Activated CD8-positive, alpha-beta memory T cell treated with anti-CD3 and anti-CD28 coated beads, Interleukin-2, amount 10 ng/mL, durations not matched to agents 7 days and 5 days (primary cell): ENCODE measurements at regions not wholly inside any gene's neighbourhood (a gene's known extent, or its start where the extent isn't known, plus 50 kb on each side); places are given as distances from the start of the nearest gene placed in this dataset.
"Not testable (repeated sequence)": the region's sequence is repeated elsewhere in the genome, so short reads cannot be mapped to it uniquely, and the experiment has no call there.

Experiments used
- ATAC-seq: fragments of 150-1000 bp; cut with Tn5 transposase; one replicate; pipeline ENCODE4 v1.10.0; 2021; ENCODE audit warnings: moderate library complexity
- CTCF ChIA-PET: fragments of 350-600 bp; sonication (Branson Sonifier 250); formaldehyde crosslinking; loops from one replicate; lab custom pipeline; 2021; ENCODE audit warnings: antibody characterized with exemption; lab: Charles Lee
- DNase-seq: peaks from one replicate; pipeline ENCODE4 v3.0.0-alpha.2; 2020
- H3K27ac Mint-ChIP-seq: one replicate; pipeline ENCODE4 v1.8.0; 2021; ENCODE audit warnings: mild to moderate bottlenecking, mixed read lengths
- H3K27me3 Mint-ChIP-seq: one replicate; pipeline ENCODE4 v1.8.0; 2021; ENCODE audit warnings: mixed read lengths
- H3K36me3 Mint-ChIP-seq: one replicate; pipeline ENCODE4 v1.8.0; 2021; ENCODE audit warnings: mild to moderate bottlenecking, mixed read lengths
- H3K4me1 Mint-ChIP-seq: one replicate; pipeline ENCODE4 v1.8.0; 2021; ENCODE audit warnings: mixed read lengths
- H3K4me3 Mint-ChIP-seq: one replicate; pipeline ENCODE4 v1.8.0; 2021; ENCODE audit warnings: mild to moderate bottlenecking, moderate library complexity, mixed read lengths
- H3K9me3 Mint-ChIP-seq: one replicate; pipeline ENCODE4 v1.8.0; 2022; ENCODE audit warnings: low read depth, mixed read lengths

DNA sequence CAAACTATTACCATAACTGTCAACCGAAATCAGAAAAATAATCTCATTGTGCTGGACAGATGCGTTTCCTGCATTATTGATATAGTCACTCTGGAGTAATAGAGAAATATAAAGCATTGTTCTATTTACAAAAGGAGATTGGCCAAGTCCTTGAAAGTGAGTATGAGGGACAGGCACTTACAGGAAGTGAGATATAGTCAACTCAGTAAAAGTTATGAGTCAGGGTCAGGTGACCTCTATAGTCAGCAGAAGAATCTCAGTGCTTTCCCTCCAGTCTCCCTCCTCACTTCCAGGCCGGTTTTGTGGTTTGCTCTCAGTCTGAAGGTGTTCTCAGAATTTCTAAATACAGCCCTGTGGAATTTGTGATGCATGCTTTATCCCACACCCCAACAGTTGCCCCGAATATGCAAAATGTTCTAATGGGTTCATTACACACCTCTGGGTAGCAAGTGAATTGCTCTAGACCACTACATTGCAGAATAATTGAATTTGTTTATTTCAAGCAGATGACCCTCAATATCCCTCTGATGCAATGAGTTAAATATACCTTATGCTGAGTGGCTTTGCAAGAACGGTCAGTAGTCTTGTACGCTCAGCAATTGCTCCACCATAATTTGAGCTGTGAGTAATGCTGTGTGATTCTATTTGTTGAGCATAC lies 787.7 kb downstream of the MCTP2 start:
- Mint-ChIP-seq H3K36me3 (no peaks in the 10 kb centered on the region), H3K4me3 (no peak overlapping the region), H3K4me1 (peaks cover 2% of the 10 kb centered on the region), H3K27me3 (no peaks in the 10 kb centered on the region), H3K9me3 (no peaks in the 10 kb centered on the region), H3K27ac (no peak overlapping the region)
- no peak for DNase-seq
- no peak for ATAC-seq
- CTCF ChIA-PET: no interaction called here

DNA sequence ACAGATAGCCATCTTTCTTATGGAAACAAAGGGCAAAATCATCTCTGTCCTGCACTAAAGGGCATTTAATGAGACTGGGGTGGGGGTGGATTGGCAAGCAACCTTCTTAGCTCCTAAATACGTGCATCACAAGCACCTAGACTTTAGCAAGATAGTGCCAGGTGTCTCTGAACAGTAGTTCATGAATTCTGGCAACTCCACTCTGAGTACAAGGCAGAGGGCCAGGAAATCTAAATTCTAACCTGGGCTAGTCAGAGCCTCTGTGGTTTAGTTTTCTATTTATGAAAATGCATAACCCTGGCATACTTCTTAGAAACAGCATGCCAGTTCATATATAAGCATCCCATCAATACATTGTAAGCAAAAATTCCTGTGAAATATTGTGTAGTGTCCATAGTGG lies 788.5 kb downstream of the MCTP2 start:
- DNase-seq: no peak
- H3K4me3 Mint-ChIP-seq: no peak overlapping the region
- CTCF ChIA-PET: no interaction called here
- H3K27me3 Mint-ChIP-seq: no peaks in the 10 kb centered on the region
- H3K4me1 Mint-ChIP-seq: peaks cover 2% of the 10 kb centered on the region
- no peaks in the 10 kb centered on the region for H3K36me3 Mint-ChIP-seq
- no peaks in the 10 kb centered on the region for H3K9me3 Mint-ChIP-seq
- no peak for ATAC-seq
- H3K27ac Mint-ChIP-seq: no peak overlapping the region

DNA sequence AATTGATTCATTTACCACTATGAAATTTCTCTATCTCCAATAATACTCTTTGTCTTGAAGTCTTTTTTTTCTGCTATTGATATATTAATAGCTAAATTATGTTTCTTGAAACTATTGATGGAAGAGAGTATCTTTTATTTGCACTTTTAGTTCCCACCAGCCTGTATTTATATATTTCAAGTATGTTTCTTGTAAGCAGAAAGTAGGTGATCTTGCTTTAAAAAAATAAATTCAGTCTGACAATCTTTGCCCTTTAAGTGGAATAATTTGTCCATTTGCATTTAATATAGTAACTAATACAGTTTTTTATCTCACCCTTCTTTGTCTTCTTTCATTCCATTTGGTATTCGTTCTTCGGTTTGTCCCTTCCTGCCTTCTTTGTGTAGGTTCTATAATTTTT lies 790.5 kb downstream of the MCTP2 start:
- Mint-ChIP-seq H3K36me3 (no peaks in the 10 kb centered on the region), H3K27ac (no peak overlapping the region), H3K4me1 (peaks cover 2% of the 10 kb centered on the region), H3K27me3 (no peaks in the 10 kb centered on the region), H3K4me3 (no peak overlapping the region), H3K9me3 (no peaks in the 10 kb centered on the region)
- CTCF ChIA-PET: interaction anchor here (0.6 kb wide), 1 partner anchor 17 kb away, joined by 3 read pairs; no protein-coding TSS in a partner anchor
- ATAC-seq (no peak), DNase-seq (no peak)

DNA sequence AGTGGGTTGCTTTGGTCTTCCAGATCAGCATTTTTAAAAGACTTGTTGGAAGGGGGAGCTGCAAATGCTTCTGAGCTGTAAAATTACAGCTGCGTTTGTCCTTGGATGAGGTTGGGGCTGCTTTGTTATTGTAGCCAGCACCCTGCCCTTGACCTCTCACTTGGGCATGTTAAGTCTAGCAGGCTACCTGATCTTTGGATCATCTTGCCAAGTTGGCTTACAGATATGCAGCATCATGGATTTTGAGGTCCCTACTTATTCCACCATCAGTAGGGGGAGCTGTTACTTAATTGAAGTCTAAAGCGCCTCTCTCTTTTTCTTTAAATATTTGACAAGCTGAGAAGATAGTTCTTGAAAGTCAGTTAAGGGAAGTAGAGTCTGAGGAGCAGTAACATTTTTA lies 793.0 kb downstream of the MCTP2 start:
- no peaks in the 10 kb centered on the region for H3K9me3 Mint-ChIP-seq
- no peak overlapping the region for H3K4me3 Mint-ChIP-seq
- H3K36me3 Mint-ChIP-seq: no peaks in the 10 kb centered on the region
- H3K27ac Mint-ChIP-seq: no peak overlapping the region
- H3K4me1 Mint-ChIP-seq: no peaks in the 10 kb centered on the region
- DNase-seq: no peak
- CTCF ChIA-PET: no interaction called here
- no peaks in the 10 kb centered on the region for H3K27me3 Mint-ChIP-seq
- no peak for ATAC-seq

DNA sequence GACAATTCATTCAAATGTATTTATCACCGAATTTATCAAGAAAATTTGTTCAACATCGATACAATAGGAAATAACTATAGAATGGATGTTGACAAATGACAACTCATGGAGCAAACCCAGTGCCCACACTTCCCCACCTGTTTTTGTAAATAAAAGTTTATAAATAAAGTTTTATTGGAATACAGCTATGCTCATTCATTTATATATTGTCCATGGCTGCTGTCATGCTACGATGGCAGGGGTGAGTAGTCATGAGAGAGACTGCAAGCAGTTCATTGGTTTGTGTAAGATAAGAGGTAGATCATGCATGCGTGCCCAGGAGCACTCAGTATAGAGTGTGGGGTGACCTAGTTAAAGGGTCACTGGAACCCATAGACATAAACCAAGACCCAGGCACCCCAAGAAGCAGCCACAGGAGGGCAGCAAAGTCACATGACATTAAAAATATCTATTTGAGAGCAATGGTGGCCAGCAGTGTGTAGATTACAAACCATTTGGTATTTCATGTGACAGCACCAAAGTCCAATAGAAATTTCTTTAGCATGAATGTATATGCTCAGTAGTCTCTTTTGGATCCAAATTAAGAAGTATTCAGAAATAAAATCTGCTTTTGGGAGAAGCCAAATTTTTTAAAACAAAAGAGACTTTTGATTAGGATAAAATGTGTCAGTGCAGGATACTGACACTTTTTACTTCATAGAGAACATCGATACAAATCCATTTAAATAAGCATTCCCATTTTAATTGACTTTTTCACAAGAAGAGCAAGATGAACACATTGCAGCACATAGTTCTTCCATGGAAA lies 794.8 kb downstream of the MCTP2 start:
- H3K4me1 Mint-ChIP-seq: no peaks in the 10 kb centered on the region
- ATAC-seq (no peak), DNase-seq (peak; percentile 41)
- no peaks in the 10 kb centered on the region for H3K27me3 Mint-ChIP-seq
- no peaks in the 10 kb centered on the region for H3K36me3 Mint-ChIP-seq
- H3K9me3 Mint-ChIP-seq: no peaks in the 10 kb centered on the region
- H3K4me3 Mint-ChIP-seq: no peak overlapping the region
- CTCF ChIA-PET: interaction anchor here (0.7 kb wide), 1 partner anchor 278 kb away, joined by 4 read pairs; no protein-coding TSS in a partner anchor
- no peak overlapping the region for H3K27ac Mint-ChIP-seq

DNA sequence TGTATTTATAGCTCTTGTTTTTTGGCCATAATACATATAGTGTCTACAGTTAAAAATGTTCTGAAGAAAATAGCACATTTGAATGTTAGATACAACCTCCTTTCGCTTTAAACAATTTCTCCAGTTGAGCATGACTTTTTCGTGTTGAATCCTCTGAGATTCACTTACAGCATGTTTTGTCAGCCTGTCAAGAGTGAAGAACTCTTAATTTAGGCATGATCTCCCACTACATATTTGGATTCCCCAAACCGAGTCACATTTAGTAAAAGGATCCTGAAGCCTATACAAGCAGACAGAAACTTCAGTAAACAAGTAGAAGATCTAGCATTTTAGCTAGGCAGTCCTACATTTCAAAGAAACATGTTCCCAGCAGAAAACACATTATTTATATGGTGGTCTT lies 796.6 kb downstream of the MCTP2 start:
- H3K27me3 Mint-ChIP-seq: no peaks in the 10 kb centered on the region
- H3K4me3 Mint-ChIP-seq: no peak overlapping the region
- CTCF ChIA-PET: no interaction called here
- DNase-seq (no peak), ATAC-seq (no peak)
- H3K4me1 Mint-ChIP-seq: no peaks in the 10 kb centered on the region
- H3K36me3 Mint-ChIP-seq: no peaks in the 10 kb centered on the region
- no peaks in the 10 kb centered on the region for H3K9me3 Mint-ChIP-seq
- no peak overlapping the region for H3K27ac Mint-ChIP-seq

DNA sequence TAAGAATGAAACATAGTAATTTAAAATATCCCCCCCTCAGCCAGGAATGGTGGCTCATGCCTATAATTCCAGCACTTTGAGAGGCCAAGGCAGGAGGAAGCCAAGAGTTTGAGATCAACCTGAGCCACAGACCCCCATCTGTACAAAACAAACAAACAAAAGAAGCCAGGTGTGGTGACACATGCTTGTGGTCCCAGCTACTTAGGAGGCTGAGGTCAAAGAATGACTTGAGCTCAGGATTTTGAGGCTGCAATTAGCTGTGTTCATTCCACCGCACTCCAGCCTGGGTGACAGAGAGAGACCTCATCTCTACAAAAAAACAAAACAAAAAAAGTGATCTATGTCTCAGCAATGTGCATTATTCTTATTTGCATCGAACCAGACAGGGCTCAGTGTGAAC lies 800.8 kb downstream of the MCTP2 start:
- H3K9me3 Mint-ChIP-seq: no peaks in the 10 kb centered on the region
- no peaks in the 10 kb centered on the region for H3K4me1 Mint-ChIP-seq
- no peaks in the 10 kb centered on the region for H3K36me3 Mint-ChIP-seq
- no peak for ATAC-seq
- no peak overlapping the region for H3K4me3 Mint-ChIP-seq
- DNase-seq: no peak
- no peak overlapping the region for H3K27ac Mint-ChIP-seq
- CTCF ChIA-PET: no interaction called here
- H3K27me3 Mint-ChIP-seq: no peaks in the 10 kb centered on the region

GRCh38 chr15:95035106-95035505 lies 803.7 kb downstream of the MCTP2 start:
- CTCF ChIA-PET: no interaction called here

DNA sequence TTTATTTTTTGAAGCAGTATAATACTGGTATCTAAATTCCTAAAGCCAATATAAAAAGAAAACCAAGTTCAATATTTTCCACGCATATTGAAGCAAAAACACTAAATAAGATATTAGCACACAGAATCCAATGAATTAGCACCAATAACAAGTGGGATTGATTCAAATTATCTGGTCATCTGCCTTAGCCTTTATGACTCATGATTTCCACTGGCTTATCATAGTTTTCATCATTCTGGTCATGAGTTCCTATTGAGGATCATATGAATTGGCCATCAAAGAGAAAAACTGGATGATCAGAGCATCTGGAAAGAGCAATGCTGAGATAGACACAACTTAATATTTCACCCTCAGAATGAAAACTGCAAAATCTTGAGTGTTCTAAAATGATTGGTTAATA lies 809.9 kb downstream of the MCTP2 start:
- H3K27ac Mint-ChIP-seq: no peak overlapping the region
- H3K4me1 Mint-ChIP-seq: no peaks in the 10 kb centered on the region
- H3K9me3 Mint-ChIP-seq: no peaks in the 10 kb centered on the region
- no peaks in the 10 kb centered on the region for H3K36me3 Mint-ChIP-seq
- ATAC-seq (no peak), DNase-seq (no peak)
- H3K4me3 Mint-ChIP-seq: no peak overlapping the region
- no peaks in the 10 kb centered on the region for H3K27me3 Mint-ChIP-seq
- CTCF ChIA-PET: no interaction called here

More at GRCh38 chr15:95035106-95035505, 803.7 kb downstream of the MCTP2 start:
- no peaks in the 10 kb centered on the region for H3K4me1 Mint-ChIP-seq
- H3K9me3 Mint-ChIP-seq: no peaks in the 10 kb centered on the region
- H3K4me3 Mint-ChIP-seq: no peak overlapping the region
- H3K27me3 Mint-ChIP-seq: no peaks in the 10 kb centered on the region
- no peaks in the 10 kb centered on the region for H3K36me3 Mint-ChIP-seq
- no peak for DNase-seq
- H3K27ac Mint-ChIP-seq: no peak overlapping the region
- no peak for ATAC-seq

- H3K9me3 Mint-ChIP-seq, H3K4me1 Mint-ChIP-seq, ATAC-seq, DNase-seq, H3K27ac Mint-ChIP-seq, H3K4me3 Mint-ChIP-seq, H3K27me3 Mint-ChIP-seq, H3K36me3 Mint-ChIP-seq: not testable (repeated sequence)
- CTCF ChIA-PET: interaction anchor here (0.5 kb wide), 1 partner anchor 81 kb away, joined by 3 read pairs; no protein-coding TSS in a partner anchor
Measured at GRCh38 chr15:95043236-95043932, 812.0 kb downstream of the MCTP2 start.

GRCh38 chr15:95043933-95044313 lies 812.6 kb downstream of the MCTP2 start:
- Mint-ChIP-seq H3K27me3 (no peaks in the 10 kb centered on the region), H3K36me3 (no peaks in the 10 kb centered on the region), H3K4me3 (no peak overlapping the region), H3K9me3 (peaks cover 8% of the 10 kb centered on the region), H3K27ac (no peak overlapping the region), H3K4me1 (no peaks in the 10 kb centered on the region)
- ATAC-seq (no peak), DNase-seq (no peak)
- CTCF ChIA-PET: interaction anchor here (0.5 kb wide), 1 partner anchor 80 kb away, joined by 3 read pairs; no protein-coding TSS in a partner anchor

DNA sequence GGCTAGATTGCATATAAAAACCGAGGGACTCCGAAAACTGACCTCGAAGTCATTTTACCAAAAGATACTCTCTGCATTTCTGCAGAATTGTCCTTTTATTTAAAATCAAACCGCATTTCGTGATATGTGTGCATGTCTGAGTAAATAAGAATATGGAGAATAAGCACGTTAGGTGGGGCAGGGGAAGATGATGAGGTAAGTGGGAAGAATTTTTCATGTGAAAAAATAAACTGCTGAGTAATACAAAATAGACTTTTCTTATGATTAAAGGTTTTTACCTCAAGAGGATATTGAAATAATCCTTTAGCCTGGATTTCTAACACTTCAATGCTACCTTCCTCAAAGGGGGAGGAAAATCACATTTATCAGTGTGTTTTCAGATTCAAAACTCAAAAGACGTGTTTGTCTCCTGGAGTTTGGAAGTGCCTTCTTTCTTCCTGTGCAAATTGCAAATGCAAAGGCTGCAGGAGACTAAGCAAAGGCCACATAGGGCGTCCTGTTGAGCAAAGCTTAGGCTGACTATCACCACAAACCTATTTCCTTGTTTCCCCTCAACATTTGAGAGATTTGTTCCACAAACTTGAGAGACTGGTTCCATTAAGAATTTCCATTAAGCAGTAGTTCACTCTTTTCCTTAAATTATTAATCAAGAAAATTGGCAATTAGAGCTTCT lies 813.5 kb downstream of the MCTP2 start:
- CTCF ChIA-PET: no interaction called here
- no peak overlapping the region for H3K27ac Mint-ChIP-seq
- no peaks in the 10 kb centered on the region for H3K27me3 Mint-ChIP-seq
- no peak for DNase-seq
- H3K36me3 Mint-ChIP-seq: no peaks in the 10 kb centered on the region
- H3K4me3 Mint-ChIP-seq: no peak overlapping the region
- H3K9me3 Mint-ChIP-seq: peaks cover 8% of the 10 kb centered on the region
- no peaks in the 10 kb centered on the region for H3K4me1 Mint-ChIP-seq
- ATAC-seq: no peak

DNA sequence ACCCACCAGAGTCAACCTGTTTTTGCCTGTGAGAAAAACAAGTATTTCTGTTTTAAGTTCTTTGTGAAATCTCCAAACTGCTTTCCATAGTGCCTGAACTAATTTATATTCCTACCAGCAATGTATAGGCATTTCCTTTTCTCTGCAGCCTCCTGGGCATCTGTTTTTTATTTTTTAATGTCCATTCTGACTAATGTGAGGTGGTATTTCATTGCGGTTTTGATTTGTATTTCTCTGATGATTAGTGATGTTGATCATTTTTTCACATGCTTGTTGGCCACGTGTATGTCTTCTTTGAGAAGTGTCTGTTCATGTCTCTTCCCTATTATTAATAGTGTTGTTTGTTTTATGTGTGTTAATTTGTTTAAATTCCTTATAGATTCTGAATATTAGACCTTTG lies 820.5 kb downstream of the MCTP2 start:
- DNase-seq (no peak), ATAC-seq (no peak)
- no peak overlapping the region for H3K4me3 Mint-ChIP-seq
- H3K36me3 Mint-ChIP-seq: no peaks in the 10 kb centered on the region
- no peaks in the 10 kb centered on the region for H3K4me1 Mint-ChIP-seq
- CTCF ChIA-PET: no interaction called here
- H3K27ac Mint-ChIP-seq: no peak overlapping the region
- H3K27me3 Mint-ChIP-seq: no peaks in the 10 kb centered on the region
- peaks cover 12% of the 10 kb centered on the region for H3K9me3 Mint-ChIP-seq
